Glomerular visceral epithelial cell (primary cell): ENCODE measurements at regions not wholly inside any gene's neighbourhood (a gene's known extent, or its start where the extent isn't known, plus 50 kb on each side); places are given as distances from the start of the nearest gene placed in this dataset.

Source experiments
- DNase-seq: peaks from one replicate; pipeline ENCODE4 v3.0.0-alpha.2; 2016; ENCODE audit errors: extremely low spot score

DNA sequence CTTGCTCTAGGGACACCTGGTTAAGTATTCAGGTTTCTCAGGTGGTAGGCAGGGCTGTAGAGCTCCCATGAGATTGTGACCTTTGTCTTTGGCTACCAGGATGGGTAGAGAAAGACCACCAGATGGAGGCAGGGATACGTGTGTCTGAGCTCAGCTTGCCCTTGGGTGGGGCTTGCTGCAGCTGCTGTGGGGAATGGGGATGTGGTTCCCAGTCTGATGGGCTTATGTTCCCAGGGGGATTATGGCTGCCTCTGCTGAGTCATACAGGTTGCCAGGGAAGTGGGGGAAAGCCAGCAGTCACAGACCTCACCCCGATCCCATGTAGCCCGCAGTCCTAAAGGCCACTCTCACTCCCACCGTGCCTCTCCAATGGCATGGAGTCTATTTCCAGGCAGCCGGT, 659.9 kb upstream of the KLF12 start:
- no peak for DNase-seq

- DNase-seq: no peak
These were observed 650.8 kb upstream of the KLF12 start for GRCh38 chr13:74784959-74785358.

- no peak for DNase-seq
These were observed 644.7 kb upstream of the KLF12 start for GRCh38 chr13:74778946-74779345.

DNA sequence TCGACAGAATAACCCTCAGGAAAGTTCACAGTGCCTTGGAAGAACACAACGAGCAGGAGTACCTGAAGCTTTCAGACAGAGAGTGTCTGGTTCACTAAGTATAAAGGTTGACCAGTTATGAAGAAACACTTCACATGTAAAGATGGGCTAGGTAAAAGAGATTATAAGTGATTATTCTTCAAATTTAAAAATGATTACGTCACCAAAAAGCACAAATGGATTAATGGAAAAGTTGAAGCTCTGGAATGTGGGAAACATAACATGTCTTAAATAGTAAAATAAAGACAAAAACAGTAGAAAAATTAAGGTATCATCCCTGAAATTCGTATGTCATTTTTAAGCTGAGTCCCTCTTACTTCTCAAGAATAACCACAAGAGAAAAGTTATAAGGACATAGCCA, 643.9 kb upstream of the KLF12 start:
- no peak for DNase-seq

DNA sequence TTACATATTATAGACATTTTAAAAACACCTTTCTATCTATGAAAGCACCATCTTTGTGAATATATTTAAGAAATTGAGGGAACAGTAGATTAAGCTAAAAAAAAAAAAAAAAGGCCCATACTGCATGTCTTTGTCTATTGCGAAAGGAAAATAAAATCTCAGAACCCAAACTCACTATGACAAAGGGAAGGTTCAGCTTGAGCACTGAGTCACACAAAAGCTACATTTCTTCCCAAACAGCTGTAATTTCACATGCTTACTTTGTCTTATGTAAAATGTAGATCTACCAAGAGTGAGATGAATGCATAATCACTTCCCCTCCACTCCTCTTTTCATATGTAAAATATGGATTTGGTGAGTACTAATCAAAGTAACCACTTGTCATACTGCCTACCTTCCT, 640.1 kb upstream of the KLF12 start:
- DNase-seq: no peak

DNA sequence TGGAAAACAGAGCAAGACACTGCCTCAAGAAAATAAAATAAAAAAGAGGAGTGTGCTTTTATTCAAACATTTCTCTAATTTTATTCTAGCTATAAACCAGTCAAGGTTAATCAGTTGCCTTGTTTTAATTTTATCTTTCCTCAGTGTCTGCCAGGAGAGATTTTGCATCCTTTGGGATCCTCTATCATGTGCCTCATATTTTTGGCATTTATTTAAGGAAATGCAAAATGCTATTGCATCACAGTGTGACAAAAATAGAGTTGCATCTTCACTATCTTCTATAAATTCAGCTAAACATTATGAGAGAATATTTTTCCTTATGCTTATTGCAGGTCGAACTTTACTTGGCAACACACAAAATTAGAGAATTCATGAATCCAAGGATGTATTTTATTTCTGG, 639.0 kb upstream of the KLF12 start:
- DNase-seq: no peak

DNA sequence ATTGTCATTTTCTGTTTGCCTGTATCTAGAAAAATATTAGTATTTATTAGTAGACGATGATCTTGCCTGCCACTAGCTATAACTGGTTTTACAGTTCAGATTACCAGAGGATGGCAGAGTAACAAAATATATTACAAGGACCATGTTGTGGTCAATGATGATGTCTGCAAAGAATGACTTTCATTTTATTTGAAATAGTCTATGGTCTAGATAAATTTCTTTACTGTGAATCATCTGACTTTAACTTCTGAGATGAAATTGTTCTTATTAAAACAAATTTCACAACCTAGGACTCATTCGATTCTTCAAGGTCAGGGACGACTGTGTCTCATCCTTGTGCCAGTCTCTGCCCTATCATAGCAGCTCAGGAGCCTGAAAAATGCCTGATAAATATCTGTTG, 637.8 kb upstream of the KLF12 start:
- peak; percentile 71 for DNase-seq

DNA sequence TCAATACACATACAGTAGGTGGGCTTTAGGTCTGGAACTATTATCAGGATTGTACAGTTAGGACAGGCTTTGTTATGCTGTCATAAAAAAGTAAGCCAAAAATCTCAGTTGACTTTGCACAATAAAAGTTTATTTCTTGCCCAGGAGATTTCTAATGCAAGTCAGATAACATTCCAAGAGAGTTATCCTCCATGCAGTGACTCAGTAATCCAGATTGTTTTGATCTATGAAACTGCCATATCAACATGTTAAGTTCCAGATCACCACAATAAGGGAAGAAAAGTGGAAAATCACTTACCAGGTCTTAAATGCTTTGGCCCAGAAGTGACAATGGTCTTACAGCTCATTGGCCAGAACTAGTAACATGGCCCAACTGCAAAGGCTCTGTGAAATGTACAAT, 636.2 kb upstream of the KLF12 start:
- DNase-seq: peak; percentile 64

DNA sequence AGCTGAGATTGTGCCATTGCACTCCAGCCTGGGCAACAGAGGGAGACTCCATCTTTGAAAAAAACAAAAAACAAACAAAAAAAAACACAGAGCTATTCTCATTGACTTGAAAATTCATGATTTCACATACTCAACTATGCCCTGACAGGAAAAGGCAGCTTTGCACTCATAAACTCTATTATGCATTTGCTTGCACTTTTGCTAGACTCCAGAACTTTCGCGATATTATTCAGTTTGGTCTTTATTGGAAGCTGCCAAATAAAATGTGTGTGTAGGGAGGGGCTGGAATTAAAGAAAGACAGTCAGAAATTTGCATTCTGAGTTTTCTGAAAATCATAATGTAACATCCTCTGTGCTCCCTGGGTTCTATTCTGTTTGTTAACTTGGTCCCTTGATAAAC, 635.1 kb upstream of the KLF12 start:
- DNase-seq: no peak

DNA sequence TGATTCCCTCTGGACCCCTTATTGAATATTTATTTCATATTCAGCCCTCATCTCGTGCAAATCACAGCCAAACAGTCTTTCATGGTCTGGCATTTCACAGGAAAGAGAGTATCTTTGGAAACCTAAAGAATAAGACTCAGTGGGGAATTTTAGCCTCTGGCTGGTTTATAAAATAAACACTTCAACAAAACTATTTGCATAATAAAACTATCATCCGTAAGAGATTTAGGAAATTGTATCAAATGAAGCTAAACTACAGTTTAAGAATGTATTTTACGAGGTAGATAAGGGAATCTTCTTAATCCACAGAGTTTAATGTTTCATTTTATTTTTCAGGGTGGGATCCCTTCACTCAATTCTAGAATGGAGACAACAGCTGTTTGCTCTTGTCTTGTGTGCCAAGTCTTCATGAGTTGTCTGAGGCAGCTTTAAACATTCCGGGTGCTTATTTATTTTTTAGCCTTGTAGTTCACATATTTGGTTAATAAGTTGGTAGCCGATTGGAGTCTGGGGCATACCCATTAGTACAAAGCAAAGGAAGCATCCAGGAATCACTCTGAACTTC, 634.4 kb upstream of the KLF12 start:
- no peak for DNase-seq

DNA sequence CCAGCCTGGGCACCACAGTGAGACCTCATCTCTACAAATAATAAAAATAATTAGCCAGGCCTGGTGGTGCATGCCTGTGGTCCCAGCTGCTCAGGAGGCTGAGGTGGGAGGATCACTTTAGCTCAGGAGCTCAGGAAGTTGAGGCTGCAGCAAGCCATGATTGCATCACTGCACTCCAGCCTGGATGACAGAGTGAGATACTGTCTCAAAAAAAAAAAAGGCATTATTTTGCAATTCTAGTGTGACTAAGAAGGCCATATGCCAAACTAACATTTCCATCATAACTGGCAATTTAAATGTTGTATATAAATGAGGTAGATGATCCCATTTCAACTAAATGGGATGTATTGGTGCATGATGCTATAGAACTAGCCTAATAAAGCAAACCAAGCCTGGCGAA, 632.8 kb upstream of the KLF12 start:
- DNase-seq: peak; percentile 9

GRCh38 chr13:74765955-74766354, 631.8 kb upstream of the KLF12 start:
- DNase-seq: no peak

DNA sequence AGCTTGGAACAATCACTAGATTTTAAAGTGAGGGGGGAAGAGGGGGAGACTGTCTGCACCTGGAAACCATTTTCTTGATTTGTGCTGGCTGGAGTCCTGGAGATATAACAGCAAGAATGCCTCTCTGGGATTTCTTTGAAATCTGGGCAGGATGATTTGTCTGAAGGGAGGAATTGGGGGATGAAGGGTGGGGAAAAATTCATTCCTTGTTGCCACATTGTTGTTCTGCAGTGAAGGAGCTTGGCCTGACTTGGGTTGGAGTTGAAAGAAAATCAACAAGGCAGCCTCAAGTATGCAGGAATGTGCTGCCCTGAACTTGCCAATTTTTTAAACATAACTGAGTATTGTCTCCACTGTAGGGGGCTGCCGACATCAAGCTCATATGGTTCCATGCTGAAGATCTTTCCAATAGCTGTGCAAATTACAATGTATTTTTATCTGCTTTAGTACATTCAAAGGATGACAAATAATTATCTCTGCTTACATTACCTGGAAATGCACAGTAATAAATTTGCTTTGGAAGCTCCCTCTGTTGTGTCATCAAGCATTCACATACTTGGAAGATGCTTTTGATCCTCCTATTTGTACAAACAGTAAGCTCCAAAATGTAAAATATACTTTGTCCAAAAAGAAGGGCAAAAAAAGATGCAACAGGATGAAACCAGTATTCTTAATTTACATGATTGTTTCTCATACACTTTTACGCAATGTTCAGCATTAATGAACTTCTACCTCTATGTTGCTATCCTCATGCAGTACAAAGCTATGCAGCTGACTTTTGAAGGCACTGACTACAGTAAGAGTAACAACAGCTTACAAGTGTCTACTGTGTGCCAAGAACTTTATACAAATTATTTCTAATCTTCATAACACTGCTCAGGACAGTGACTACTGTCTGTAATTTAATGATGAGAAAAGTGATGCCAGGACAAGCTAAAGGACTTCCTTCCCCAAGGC, 627.9 kb upstream of the KLF12 start:
- DNase-seq: no peak

- DNase-seq: no peak
These were observed 624.0 kb upstream of the KLF12 start for GRCh38 chr13:74758188-74758587.

- no peak for DNase-seq
These were observed 620.9 kb upstream of the KLF12 start for GRCh38 chr13:74755065-74755464.

GRCh38 chr13:74751739-74752138, 617.5 kb upstream of the KLF12 start:
- no peak for DNase-seq

- no peak for DNase-seq
These were observed 613.2 kb upstream of the KLF12 start for GRCh38 chr13:74747186-74747955.

- DNase-seq: no peak
These were observed 609.8 kb upstream of the KLF12 start for GRCh38 chr13:74743992-74744391.

DNA sequence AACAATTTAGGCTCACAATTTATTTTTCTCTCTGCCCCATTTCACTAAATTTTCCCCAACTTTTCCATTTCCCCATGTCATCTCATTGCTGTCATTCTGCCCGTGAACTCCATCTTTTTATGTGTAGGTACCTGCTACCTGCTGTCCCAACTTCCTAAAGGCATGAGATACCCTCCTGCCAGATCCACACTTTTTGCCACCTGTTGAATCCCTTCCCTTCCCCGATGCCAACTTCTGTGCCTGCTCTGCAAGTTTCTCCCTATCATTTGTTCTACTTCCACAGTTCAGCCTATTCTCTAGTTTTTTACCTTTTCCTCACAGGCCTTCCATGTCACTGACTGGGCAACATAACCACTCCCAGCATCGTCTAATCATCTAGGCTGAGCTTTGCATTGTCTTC, 607.5 kb upstream of the KLF12 start:
- no peak for DNase-seq

DNA sequence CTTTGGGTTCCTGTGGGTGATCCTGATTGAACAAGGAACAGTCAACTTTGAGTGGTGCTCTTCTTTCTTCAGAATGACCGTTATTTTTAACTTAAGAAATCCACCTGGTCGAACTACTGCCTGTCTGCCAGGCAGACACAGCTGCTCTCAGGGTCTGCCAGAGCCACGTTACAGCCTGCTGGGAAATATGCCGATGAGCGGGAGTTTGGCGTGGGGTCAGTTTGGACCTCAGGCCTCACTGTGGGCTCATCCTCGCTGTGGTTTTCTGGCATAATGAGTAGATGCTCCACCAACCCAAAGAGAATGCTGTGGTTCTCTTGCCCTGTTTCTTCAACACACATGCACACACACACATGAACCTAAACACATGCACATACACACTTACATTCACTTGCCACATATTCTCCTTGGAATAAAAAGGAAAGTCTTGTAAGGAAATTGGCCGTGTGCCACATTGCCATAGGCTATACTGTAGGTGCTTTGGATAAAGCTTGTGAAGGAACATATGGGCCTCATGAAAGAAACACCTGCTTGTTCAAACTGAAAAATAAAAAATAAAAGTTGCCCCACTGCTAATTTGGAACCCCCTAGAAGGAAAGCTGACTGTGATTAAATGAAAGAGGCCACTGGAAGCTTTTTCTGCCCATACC, 598.7 kb upstream of the KLF12 start:
- no peak for DNase-seq

DNA sequence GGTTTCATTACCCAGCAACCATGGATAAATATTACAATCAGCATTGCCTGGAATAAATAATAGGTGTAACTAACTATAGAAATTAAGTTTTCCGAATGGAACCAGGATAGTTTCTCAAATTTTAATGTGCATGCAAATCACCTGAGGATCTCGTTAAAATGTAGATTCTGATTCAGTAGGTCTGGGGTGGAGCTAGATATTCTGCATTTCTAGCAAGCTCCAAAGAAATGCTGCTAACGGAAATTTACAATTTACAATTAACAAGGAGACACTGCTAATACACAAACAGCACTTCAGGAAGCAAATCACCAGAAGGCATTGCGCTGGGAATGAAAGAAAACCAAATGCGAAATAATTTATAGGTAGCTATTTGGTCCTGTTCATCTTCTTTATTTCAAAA, 597.5 kb upstream of the KLF12 start:
- DNase-seq: no peak
